ENCODE measurements at regions not wholly inside any gene's neighbourhood (a gene's known extent, or its start where the extent isn't known, plus 50 kb on each side); places are given as distances from the start of the nearest gene placed in this dataset.

DNA sequence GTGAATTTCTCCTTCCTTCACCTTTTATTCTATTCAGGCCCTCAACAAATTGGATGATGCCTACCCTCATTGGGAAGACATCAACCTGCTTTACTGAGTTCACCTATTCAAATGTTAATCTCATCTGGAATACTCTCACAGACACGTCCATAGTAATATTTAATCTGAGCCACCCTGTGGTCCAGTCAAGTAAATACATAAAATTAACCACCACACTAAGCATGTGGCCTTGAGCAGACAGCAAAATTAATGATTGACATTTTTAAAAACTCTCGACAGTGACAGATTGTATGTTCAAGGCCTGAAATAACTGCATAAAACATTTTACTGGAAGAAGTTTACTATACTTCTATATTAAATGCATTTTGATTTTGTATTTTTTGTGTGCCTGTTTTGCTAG, 540.6 kb upstream of the GCFC2 start:
- POLR2A ChIA-PET, result no interaction called here
- H3K27me3 ChIP-seq (ENCODE audit: control insufficient read depth, insufficient read depth, low read length), result no peaks in the 10 kb centered on the region
- CTCF ChIA-PET, result no interaction called here
- no peak overlapping the region for H3K4me3 ChIP-seq (ENCODE audit: low read depth, low read length)
- DNase-seq (ENCODE audit: low read depth), result no peak
- TF ChIP-seq, protein P1, sequence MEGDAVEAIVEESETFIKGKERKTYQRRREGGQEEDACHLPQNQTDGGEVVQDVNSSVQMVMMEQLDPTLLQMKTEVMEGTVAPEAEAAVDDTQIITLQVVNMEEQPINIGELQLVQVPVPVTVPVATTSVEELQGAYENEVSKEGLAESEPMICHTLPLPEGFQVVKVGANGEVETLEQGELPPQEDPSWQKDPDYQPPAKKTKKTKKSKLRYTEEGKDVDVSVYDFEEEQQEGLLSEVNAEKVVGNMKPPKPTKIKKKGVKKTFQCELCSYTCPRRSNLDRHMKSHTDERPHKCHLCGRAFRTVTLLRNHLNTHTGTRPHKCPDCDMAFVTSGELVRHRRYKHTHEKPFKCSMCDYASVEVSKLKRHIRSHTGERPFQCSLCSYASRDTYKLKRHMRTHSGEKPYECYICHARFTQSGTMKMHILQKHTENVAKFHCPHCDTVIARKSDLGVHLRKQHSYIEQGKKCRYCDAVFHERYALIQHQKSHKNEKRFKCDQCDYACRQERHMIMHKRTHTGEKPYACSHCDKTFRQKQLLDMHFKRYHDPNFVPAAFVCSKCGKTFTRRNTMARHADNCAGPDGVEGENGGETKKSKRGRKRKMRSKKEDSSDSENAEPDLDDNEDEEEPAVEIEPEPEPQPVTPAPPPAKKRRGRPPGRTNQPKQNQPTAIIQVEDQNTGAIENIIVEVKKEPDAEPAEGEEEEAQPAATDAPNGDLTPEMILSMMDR (IDR thresholded peaks at IDR 0.05; ENCODE audit: insufficient read depth, low read depth, low read length), result no peak
- no peaks in the 10 kb centered on the region for H3K36me3 ChIP-seq (ENCODE audit: control insufficient read depth, insufficient read depth, low read length)

DNA sequence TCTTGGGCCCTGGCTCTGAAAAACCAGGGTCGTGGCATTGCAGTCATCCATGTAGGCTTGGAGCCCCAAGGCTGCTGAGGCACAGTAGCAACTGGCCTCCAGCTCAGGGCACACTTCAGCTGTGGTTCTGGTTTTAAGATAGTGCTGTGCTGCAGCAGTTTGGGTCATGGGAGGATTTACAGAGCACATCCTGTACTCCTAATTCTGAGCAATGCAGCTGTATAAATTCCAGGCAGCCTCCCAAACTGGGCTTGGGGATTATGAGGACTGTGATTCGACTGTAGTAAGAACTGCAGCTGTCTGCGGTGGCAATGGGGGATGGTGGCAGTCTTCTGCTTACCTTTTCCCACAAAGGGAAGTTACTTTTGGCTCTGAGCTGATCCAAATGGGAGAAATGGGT, 536.3 kb upstream of the GCFC2 start:
- CTCF ChIA-PET, result no interaction called here
- Histone ChIP-seq H3K4me3 (ENCODE audit: low read depth, low read length) (no peak overlapping the region), H3K27me3 (ENCODE audit: control insufficient read depth, insufficient read depth, low read length) (no peaks in the 10 kb centered on the region), H3K36me3 (ENCODE audit: control insufficient read depth, insufficient read depth, low read length) (no peaks in the 10 kb centered on the region)
- TF ChIP-seq, protein P1 (IDR thresholded peaks at IDR 0.05; ENCODE audit: insufficient read depth, low read depth, low read length), result no peak
- POLR2A ChIA-PET, result no interaction called here
- no peak for DNase-seq (ENCODE audit: low read depth)

DNA sequence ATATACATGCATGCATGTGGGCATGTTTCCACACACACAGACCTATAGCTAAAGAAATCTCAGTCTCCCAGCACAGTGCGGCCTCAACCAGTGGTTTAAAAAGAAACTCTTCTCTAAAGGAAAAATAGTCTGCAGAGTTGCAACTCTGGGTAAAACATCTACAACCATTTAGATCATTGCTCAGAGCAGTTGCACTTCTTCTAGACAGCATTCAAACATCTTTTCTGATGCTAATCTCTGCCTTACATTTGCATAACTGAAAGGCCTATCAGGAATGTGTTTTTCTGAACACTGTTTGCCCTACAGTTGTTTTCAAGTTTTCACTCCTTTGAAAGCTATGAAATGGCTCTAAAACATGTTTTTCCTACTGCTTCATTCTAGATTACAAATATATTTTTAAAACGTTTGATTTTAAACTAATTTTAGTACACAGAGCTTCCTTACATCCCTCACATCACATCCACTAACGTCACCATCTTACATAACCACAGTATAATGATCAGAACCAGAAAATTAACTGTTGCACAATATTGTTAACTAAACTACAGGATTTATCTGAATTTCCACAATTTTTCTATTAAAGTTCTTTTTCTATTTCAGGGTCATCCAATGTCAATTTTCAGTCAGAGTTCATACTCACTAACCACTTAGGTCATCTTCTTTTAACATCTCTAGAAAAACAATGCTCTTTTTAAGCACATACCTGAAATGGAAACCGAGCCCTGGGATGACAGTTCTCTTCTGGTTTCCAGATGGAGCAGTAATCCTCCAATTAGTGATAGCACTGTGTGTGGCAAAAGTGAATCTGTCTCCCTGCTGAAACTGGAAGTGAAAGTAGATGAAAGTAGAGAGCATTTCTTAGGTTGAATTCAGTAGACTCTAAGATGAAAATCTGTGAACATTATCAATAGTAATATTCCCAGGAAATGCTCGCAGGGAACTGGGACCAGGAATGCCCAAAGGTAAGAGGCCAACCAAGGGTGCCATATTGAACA, 501.6 kb upstream of the GCFC2 start:
- CTCF ChIA-PET, result no interaction called here
- TF ChIP-seq, protein P1 (IDR thresholded peaks at IDR 0.05; ENCODE audit: insufficient read depth, low read depth, low read length), result no peak
- DNase-seq (ENCODE audit: low read depth), result no peak
- POLR2A ChIA-PET, result no interaction called here
- Histone ChIP-seq H3K4me3 (ENCODE audit: low read depth, low read length) (no peak overlapping the region), H3K27me3 (ENCODE audit: control insufficient read depth, insufficient read depth, low read length) (no peaks in the 10 kb centered on the region), H3K36me3 (ENCODE audit: control insufficient read depth, insufficient read depth, low read length) (no peaks in the 10 kb centered on the region)

DNA sequence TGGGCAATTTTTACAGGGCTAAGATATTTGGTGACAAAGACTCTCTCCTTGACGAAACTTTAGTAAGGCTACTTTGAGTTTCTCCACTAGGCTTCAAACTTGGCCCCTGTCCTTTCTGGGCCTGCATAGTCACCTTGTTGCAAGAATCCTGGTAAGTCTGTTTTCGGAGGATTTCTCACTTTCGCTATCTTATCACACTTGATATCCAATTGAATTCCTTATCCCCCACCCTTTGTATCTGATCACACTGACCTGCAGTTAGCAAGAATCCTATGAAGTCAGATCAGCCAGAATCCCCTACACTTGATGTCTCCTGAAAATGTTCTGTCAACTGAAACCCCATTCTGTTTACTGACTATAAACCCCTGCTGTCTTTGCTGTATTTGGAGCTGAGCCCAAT, 499.8 kb upstream of the GCFC2 start:
- TF ChIP-seq, protein P1 (IDR thresholded peaks at IDR 0.05; ENCODE audit: insufficient read depth, low read depth, low read length), result no peak
- POLR2A ChIA-PET, result no interaction called here
- CTCF ChIA-PET, result no interaction called here
- Histone ChIP-seq H3K36me3 (ENCODE audit: control insufficient read depth, insufficient read depth, low read length) (no peaks in the 10 kb centered on the region), H3K4me3 (ENCODE audit: low read depth, low read length) (no peak overlapping the region), H3K27me3 (ENCODE audit: control insufficient read depth, insufficient read depth, low read length) (no peaks in the 10 kb centered on the region)
- no peak for DNase-seq (ENCODE audit: low read depth)

DNA sequence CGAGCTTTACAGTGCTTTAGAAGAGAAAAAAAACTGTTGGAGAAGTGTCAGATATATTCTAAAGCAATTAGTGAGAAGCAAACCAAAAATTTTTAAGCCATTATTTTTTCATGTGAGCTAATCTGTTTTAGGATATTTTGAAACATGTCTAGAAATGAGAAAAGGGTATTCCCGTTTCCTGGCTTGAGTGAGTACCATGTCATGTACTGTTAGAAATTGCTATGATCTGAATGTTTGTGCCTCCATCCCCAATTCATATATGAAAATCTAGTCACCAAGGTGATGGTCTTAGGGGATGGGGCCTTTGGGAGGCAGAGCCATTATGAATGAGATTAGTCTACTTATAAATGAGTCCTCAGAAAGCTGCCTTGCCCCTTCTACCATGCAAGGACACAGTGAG, 493.3 kb upstream of the GCFC2 start:
- H3K4me3 ChIP-seq (ENCODE audit: low read depth, low read length), result no peak overlapping the region
- no peaks in the 10 kb centered on the region for H3K36me3 ChIP-seq (ENCODE audit: control insufficient read depth, insufficient read depth, low read length)
- ChIA-PET POLR2A (no interaction called here), CTCF (interaction anchor here (2.0 kb wide), 1 partner anchor 9 kb away, joined by 5 read pairs; no protein-coding TSS in a partner anchor)
- TF ChIP-seq, protein P1 (IDR thresholded peaks at IDR 0.05; ENCODE audit: insufficient read depth, low read depth, low read length), result no peak
- DNase-seq (ENCODE audit: low read depth), result no peak
- no peaks in the 10 kb centered on the region for H3K27me3 ChIP-seq (ENCODE audit: control insufficient read depth, insufficient read depth, low read length)

Data from BJ (cell line).